HG03159 (cell line): ENCODE measurements at regions not wholly inside any gene's neighbourhood (a gene's known extent, or its start where the extent isn't known, plus 50 kb on each side); places are given as distances from the start of the nearest gene placed in this dataset.
"Not testable (repeated sequence)": the region's sequence is repeated elsewhere in the genome, so short reads cannot be mapped to it uniquely, and the experiment has no call there.

Experiments used
- ATAC-seq: cut with Tn5 transposase; IDR thresholded peaks from one replicate; pipeline ENCODE4 v1.9.1; 2021; ENCODE audit warnings: mild to moderate bottlenecking, moderate library complexity; ENCODE audit not compliant: unreplicated experiment

DNA sequence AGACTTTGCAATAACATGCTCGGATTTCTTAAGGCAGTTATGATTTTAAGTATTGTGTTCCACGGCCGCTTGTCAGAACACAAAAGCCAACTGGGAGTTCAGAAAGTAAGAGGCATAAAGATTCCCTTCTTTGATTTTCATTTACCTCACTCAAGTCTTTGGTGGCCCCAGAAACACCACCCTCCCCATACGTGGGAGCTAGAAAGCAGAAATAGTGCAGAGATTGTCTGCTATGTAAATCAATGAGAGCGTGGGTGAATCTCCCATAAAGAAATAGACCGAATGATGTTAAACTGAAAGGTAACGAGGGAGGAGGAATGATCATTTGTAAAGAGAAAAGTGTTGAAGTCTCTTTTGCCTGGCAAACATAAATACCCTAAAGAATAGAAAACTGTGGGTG is 322.1 kb upstream of the ETAA1 start:
- ATAC-seq, result no peak

DNA sequence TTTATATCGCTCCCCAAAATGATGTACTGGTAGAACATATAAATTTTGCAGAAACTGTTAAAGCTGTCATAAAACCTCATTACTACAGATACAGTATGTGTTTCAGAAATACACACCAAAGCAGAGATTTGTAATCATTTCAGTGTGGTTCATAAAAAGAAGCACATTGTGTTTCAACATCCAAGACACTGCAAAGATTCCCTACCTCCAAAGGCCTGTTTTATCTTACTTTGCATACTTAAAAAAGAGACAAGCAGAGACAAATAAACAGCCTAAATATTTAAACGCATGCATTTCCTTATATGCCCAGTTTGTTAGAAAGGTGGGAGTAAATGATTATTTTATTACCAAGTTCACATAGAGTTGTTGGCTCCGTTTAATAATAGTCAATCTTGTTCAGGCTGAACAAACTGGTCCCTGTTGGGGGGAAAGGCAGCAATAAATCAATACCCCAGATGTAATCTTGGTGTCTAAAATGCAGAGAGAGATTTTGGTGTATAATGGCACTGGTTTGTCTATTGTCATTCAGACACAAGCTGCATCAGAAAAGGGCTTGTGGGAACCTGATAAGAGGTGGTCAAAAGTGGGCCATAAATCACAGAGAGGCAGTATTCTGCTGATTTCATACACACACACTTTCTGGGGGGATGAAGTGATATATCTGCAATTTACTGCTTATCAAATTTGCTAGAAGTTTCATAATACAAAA is 321.4 kb upstream of the ETAA1 start:
- no peak for ATAC-seq

DNA sequence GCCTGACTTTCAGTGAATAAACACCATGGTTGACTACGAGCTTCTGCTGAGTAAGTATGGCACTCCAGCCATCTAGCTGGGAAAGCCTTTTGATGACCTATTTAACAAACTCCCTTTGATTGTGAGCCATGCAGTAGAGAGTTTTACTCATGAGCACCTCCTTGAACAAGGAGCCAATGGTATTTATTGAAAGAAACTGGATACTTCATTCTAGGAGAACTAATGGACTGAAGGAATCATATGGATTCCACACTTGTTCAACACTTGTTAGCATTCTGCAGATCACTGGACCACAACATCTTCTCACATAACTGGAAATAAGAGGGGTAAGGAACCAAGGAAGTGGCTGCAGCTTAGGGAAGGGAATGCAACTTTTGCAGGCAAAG is 320.9 kb upstream of the ETAA1 start:
- no peak for ATAC-seq

DNA sequence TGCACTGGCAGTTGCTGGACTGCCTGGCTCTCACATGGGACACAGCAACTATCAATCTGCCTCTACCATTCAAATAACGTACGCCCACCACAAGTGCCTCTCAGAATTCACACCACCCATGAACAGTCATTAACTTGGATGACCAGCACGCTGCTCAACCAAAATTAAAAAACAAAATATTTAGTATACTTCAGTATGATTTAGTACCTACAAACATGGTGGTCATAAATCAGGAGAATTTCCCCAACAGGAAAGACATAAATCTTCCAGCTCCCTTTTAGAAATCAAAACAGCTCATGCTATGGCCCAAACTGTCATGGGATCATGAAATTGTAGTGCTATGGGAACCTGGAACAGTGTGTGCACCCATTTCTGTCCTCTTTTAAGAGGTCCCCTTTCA is 317.4 kb upstream of the ETAA1 start:
- no peak for ATAC-seq

DNA sequence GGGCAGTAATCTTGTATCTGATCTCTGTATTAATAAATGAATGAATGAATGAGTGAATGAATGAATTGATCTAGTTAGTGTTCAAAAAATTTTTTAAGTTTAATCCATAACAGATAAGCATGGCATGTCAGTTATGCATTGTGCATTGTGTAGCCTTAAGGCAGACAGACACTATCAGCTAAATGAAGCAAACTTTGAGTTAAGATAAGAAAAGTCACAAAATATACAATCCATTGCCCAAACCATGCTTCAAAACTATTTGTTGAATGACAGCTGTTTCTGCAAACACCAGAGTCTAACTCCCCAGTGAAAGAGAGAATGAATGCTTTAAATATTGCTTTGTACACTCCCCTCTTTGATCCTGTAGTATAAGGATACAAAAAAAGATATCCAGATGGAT is 314.3 kb upstream of the ETAA1 start:
- no peak for ATAC-seq

DNA sequence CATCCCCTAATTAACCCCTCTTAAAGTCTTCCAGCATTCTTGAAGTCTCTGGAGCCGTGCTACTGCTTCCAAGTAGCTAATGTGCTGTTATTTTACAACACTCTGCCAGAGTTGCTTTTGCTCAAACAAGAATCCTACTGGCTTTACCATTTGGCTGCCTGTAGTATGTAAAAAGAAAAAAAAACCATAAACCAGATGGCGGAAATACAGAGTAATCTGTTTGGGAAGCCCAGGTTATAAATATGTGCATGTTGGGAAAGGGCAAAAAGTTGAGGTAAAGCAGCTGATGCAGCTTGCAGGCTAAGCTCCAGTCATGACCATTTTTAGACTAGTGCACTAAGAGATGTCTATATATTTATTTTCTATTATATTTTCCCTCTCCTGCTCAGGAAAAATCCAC is 313.2 kb upstream of the ETAA1 start:
- no peak for ATAC-seq

DNA sequence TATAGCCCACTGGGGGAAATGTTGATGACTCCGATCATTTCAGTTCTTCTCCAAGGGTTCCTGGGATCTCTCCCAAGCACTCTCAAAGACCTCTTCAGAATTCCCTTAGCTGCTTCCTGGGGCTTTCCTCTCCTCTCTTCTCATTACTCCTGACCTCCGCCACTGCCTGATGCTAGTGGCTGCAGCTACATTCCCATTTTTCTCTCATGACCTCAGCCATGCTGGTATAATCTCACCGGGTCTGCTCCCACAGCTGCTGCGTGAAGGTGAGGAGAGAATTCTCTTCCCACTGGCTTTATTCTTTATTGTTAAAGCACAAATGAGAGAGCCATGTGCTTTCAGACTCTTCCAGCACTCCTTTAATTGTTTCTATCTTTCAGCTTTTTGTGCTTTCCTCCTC is 312.0 kb upstream of the ETAA1 start:
- ATAC-seq, result no peak

DNA sequence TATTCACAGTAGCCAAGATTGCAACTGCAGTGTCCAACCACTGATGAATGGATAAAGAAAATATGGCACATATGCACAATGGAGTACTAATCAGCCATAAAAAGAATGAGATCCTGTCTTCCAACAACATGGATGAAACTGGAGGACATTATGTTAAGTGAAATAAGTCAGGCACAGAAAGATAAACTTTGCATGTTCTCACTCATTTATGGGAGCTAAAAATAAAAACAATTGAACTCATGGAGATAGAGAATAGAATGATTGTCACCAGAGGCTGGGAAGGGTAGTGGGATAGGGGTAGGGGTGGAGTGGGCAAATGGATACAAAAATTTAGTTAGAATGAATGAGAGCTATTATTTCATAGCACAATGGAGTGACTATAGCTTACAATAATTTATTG is 305.5 kb upstream of the ETAA1 start:
- ATAC-seq, result no peak

DNA sequence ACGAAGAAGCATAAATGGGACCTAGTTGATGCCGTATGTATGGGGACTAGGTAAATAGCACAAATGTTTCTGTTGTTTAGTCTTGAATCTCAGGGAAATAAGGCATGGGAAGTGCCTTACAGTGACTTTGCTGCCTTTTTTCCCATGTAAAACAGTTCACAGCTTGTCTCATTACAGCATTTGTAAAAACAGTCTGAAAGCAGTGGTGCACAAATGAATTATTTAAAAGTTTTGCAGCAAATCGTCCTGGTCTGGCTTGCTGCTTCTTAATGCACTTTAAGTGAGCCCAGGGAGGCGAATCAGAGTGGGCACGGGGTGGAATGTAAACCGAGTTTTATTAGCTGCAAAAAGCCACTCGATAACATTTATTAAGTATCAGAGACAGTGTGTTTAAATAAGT is 302.0 kb upstream of the ETAA1 start:
- no peak for ATAC-seq

- ATAC-seq, result no peak
These were observed 300.2 kb upstream of the ETAA1 start for GRCh38 chr2:67096886-67097285.

DNA sequence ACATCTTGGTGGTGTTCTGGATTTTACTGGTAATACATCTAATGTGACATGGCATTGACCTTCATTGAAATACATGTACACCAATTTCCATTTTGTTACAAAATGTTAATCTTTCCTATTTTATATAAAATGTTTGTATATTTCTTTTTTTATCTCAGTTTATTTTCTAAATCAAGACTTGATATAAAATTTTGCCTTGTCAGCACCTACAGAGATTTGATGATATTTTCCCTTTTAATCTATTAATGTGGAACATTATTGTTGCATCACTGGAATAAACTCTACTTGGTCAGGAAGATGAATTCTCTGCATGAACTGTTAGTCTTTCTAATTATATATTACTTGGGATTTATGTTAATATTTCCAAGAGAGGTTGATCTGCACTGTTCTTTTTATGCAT is 294.0 kb upstream of the ETAA1 start:
- no peak for ATAC-seq

DNA sequence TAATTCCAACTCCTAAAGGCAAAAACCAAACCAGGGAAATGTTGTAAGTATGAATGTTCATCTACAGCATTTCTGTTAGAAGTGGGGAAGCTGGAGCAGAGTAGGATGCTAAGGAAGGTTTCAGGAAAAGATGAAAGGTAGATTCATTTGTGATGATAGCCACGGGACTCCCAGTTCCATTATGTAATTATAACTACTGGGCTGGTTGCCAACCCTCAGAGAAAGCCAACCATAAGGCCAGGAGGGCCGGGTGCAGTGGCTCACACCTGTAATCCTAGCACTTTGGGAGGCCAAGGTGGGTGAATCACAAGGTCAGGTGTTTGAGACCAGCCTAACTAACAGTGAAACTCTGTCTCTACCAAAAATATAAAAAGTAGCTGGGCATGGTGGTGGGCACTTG is 288.9 kb upstream of the ETAA1 start:
- no peak for ATAC-seq

DNA sequence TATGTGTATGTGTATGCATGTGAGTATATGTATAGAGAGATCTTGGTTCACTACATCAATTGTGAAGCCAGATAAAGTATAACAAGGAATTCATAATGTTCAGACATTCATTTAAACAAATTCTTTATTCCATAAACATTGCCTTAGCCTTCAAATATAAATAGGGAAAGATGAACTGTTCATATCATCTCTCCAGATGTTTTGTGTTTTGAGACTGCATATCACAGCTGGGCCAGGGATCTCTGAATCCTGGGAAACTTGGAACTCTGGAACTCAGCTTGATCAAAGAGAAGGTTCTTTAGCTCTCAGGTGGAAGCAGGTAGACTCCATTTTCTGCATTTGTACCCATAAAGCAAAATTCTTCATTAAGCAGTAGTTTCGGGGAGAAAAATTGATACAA is 272.6 kb upstream of the ETAA1 start:
- ATAC-seq, result no peak

- ATAC-seq, result no peak
These were observed 266.4 kb upstream of the ETAA1 start for GRCh38 chr2:67130531-67131256.

DNA sequence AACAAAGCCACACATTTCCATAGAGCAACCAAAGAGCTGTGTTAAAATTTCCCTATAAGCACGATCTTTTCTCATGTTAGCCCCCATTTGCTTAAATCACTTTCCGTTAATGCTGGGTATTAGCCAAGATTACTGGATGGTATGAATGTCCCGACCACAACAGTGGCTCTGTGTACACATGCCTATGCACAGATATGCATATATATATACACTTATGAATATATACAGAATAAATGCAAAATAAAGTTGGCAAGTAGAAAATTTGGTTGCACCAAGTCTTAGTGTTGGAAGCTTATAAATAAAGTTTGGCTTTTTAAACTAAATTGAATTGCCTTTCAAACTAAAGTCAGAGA is 265.9 kb upstream of the ETAA1 start:
- no peak for ATAC-seq

GRCh38 chr2:67132441-67132940 is 264.6 kb upstream of the ETAA1 start:
- not testable (repeated sequence) for ATAC-seq

GRCh38 chr2:67135208-67135607 is 261.9 kb upstream of the ETAA1 start:
- ATAC-seq, result no peak

GRCh38 chr2:67137699-67138098 is 259.4 kb upstream of the ETAA1 start:
- no peak for ATAC-seq

DNA sequence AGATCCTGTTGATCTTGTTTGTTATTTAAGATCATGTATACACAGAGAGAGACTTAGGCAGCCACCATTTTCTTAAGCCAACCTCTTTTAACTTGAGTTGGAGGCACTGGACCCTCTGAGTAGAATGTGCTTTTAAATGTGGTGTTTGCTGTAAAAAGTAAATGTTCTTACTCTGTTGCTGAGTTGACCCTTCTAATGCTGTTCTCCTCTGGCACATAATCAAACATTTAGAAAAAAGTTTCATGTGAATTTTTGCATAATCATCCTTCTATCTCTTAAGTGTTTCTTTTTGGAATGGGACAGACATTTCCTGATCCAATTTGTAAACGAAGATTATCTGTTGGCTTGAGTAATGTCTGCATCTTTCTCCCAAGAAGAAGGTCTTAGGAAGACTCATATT is 255.1 kb upstream of the ETAA1 start:
- no peak for ATAC-seq

- no peak for ATAC-seq
These were observed 254.4 kb upstream of the ETAA1 start for GRCh38 chr2:67142741-67143140.

DNA sequence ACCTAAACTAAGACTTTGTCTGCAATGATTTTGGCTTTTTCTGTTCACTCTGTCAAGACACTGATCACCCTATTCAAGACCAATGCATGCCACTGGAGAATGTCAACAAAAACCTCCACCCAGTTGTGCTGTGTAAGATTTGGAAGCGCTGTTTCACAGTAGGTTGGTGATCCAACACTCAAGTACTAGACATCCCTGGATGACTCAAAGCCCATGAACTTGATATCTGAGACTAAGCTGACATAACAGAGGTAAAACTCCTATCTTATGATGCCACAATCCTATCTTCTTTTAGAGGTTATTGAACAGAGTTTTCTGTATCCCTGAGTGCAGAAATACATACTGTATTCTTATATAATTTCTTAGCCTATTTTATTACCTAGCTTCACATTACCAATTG is 251.3 kb upstream of the ETAA1 start:
- no peak for ATAC-seq

DNA sequence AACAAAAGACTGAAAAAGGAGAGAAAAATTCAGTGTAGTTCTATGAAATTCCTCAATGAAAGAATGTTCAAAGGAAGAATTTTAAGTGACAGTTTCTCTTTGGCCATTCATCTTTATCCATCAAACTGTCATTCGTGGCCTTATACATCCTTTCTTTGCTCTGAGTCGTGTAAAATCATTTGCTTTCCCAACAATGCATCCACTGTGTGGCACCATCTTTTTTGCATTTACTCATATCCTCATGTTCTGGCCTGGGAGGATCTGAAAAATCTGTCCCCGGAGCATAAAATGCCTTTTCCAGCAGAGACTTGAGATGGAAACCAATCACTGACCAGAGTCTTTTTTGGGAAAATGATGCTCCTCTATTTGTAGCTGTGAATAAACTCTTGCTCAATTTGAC is 240.3 kb upstream of the ETAA1 start:
- ATAC-seq, result no peak

DNA sequence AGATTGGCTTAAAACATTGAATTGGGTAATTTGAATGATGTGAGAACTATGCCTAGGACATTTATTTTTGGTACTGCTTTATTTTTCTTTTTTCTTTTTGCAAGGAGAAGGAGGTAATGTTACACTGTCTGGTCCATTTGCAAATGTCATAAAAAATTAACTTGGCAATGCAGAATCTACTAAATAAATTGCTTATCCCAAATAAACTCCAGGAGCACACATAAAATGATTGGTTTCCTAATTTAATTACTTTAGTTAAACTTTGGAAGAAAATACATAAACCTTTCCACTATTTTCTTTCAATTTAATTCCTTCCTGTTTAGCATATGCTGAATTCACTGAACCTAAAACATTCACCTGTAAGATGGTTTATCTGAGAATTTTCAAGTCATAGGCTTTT is 238.4 kb upstream of the ETAA1 start:
- no peak for ATAC-seq
